ENCODE measurements at regions not wholly inside any gene's neighbourhood (a gene's known extent, or its start where the extent isn't known, plus 50 kb on each side); places are given as distances from the start of the nearest gene placed in this dataset.

DNA sequence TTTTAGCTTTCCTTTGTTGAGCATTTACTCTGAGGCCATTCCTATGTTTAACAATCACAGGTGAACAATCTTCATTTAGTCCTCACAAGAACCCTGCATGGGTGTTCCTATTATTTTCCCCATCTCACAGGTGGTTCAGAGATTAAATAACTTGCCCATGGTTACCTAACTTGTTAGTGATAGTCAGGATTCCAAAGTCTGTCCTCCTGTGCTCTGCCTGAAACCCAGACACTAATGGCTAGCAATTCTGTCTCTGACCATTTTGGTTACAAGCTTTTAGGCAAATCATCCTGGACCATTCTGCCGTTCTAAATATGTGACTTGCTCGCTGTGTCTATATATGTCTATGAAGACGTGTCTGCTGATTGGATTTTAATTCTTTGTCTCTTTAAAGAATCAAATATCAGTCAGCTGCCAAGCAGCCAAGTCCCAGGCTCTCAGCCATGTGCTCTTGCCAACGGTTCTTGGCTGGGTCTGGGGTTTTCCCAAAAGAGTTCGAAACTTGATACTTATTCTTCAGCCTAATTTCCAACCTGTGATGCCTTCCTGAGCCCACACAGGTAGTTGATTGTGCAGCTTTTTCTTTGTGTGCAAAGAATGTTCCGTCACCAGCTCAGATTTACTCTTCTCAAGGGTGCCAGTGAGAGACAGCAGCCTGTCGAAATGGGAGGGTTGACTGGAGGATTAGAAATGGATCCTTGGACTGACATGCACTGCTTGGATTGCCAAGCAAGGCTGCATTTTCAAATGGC lies 121.7 kb downstream of the NREP start:
- Histone ChIP-seq H3K27me3 (peaks cover 0 to 10% (median 0%) of the 10 kb centered on the region in 4 donors), H3K9me3 (peaks cover 0 to 18% (median 15%) of the 10 kb centered on the region in 3 donors), H3K4me1 (peaks cover 0 to 14% (median 7%) of the 10 kb centered on the region in 3 donors), H3K27ac (no peak overlapping the region), H3K4me3 (peak overlapping the region in 1 of 4 donors; percentile 22), H3K36me3 (no peaks in the 10 kb centered on the region)
- DNase-seq = no peak
- intact Hi-C loops (cut with DNase I) = no loop called here
- TF ChIP-seq POLR2A (IDR thresholded peaks at IDR 0.05) = no peak
- TF ChIP-seq, protein P1, sequence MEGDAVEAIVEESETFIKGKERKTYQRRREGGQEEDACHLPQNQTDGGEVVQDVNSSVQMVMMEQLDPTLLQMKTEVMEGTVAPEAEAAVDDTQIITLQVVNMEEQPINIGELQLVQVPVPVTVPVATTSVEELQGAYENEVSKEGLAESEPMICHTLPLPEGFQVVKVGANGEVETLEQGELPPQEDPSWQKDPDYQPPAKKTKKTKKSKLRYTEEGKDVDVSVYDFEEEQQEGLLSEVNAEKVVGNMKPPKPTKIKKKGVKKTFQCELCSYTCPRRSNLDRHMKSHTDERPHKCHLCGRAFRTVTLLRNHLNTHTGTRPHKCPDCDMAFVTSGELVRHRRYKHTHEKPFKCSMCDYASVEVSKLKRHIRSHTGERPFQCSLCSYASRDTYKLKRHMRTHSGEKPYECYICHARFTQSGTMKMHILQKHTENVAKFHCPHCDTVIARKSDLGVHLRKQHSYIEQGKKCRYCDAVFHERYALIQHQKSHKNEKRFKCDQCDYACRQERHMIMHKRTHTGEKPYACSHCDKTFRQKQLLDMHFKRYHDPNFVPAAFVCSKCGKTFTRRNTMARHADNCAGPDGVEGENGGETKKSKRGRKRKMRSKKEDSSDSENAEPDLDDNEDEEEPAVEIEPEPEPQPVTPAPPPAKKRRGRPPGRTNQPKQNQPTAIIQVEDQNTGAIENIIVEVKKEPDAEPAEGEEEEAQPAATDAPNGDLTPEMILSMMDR (IDR thresholded peaks at IDR 0.05) = no peak
- 7 to 18% methylated on average over 6 to 7 of the region's 7 CpGs for WGBS, 2 donors

DNA sequence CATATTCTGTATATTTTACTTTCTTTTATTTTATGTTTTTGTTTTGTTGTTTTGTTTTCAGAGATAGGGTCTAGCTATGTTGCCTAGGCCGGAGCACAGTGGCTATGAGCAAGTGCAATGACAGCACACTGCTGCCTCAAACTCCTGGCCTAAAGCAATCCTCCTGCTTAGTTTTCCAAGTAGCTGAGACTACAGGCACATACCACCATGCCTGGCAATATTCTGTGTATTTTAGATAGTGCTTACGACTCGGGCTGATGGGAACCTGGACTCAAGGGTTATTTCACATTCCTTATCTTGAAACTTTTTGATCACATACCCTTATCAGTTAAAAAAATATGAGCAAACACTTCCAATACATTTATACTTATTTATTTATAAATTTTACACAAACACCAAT lies 119.0 kb upstream of the STARD4 start:
- intact Hi-C loops (cut with DNase I) = no loop called here
- 74 to 100% methylated on average over 3 of the region's 3 CpGs for WGBS, 2 donors
- no peak for DNase-seq
- no peaks in the 10 kb centered on the region for H3K36me3 ChIP-seq
- peaks cover 0 to 14% (median 7%) of the 10 kb centered on the region in 3 donors for H3K4me1 ChIP-seq
- TF ChIP-seq, protein P1 (IDR thresholded peaks at IDR 0.05) = no peak
- no peak for TF ChIP-seq POLR2A (IDR thresholded peaks at IDR 0.05)
- no peaks in the 10 kb centered on the region for H3K27me3 ChIP-seq
- no peak overlapping the region for H3K27ac ChIP-seq
- H3K4me3 ChIP-seq = no peak overlapping the region
- no peaks in the 10 kb centered on the region for H3K9me3 ChIP-seq

DNA sequence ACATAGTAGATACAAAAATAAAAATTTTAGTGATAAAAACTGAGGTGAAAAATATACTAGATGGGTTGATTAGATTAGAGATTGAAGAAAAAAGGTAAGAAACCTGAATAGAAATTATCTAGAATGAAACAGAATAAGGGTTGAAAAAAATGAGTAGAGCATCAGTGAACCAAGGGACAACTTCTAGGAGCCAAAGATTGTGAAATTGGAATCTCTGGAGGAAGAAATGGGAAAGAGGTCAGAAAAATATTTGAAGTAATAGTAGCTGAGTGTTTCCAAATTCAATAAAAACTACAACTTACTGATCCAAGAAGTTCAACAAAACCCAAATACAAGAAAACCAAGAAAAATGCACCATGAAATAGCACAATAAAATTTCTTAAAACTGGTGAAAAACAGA lies 116.6 kb upstream of the STARD4 start:
- H3K27me3 ChIP-seq = no peaks in the 10 kb centered on the region
- intact Hi-C loops (cut with DNase I) = no loop called here
- no peak for DNase-seq
- TF ChIP-seq, protein P1 (IDR thresholded peaks at IDR 0.05) = no peak
- no peak for TF ChIP-seq POLR2A (IDR thresholded peaks at IDR 0.05)
- no peaks in the 10 kb centered on the region for H3K9me3 ChIP-seq
- no peaks in the 10 kb centered on the region for H3K4me1 ChIP-seq
- H3K36me3 ChIP-seq = no peaks in the 10 kb centered on the region
- no peak overlapping the region for H3K27ac ChIP-seq
- no peak overlapping the region for H3K4me3 ChIP-seq

DNA sequence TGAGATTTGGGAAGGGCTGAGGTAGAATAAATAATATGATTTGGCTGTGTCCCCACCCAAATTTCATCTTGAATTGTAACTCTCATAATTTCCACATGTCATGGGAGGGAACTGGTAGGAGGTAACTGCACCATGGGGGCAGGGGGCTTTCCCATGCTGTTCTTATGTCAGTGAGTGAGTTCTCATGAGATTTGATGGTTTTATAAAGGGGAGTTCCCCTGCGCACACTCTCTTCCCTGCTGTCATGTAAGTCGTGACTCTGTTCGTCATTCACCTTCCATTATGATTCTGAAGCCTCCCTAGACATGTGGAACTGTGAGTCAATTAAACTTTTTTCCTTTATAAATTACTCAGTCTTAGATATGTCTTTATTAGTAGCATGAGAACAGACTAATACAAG lies 115.5 kb upstream of the STARD4 start:
- H3K27me3 ChIP-seq = no peaks in the 10 kb centered on the region
- H3K4me3 ChIP-seq = no peak overlapping the region
- H3K36me3 ChIP-seq = no peaks in the 10 kb centered on the region
- H3K27ac ChIP-seq = no peak overlapping the region
- 79 to 85% methylated on average over 3 of the region's 3 CpGs for WGBS, 2 donors
- intact Hi-C loops (cut with DNase I) = no loop called here
- no peaks in the 10 kb centered on the region for H3K4me1 ChIP-seq
- no peak for DNase-seq
- no peaks in the 10 kb centered on the region for H3K9me3 ChIP-seq
- TF ChIP-seq, protein P1 (IDR thresholded peaks at IDR 0.05) = no peak
- TF ChIP-seq POLR2A (IDR thresholded peaks at IDR 0.05) = no peak

DNA sequence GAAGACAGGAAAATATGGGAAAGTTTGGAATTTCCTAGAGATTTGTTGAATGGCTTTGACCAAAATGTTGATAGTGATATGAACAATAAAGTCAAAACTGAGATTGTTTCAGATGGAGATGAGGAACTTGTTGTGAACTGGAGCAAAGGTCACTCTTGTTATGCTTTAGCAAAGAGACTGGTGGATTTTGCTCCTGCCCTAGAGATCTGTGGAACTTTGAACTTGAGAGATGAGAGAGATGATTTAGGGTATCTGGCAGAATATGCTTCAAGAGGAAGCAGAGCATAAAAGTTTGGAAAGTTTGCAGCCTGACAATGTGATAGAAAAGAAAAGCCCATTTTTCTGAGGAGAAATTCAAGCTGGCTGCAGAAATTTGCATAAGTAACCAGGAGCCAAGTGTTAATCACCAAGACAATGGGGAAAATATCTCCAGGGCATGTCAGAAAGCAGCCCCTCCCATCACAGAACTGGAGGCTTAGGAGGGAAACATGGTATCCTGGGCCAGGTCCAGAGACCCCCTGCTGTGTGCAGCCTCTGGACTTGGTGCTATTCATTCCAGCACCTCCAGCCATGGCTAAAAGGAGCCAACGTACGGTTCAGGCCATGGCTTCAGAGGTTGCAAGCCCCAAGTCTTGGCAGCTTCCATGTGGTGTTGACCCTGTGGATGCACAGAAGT lies 114.3 kb upstream of the STARD4 start:
- Histone ChIP-seq H3K4me3 (no peak overlapping the region), H3K9me3 (no peaks in the 10 kb centered on the region), H3K27ac (no peak overlapping the region), H3K27me3 (no peaks in the 10 kb centered on the region), H3K36me3 (no peaks in the 10 kb centered on the region), H3K4me1 (no peaks in the 10 kb centered on the region)
- TF ChIP-seq, protein P1 (IDR thresholded peaks at IDR 0.05) = no peak
- TF ChIP-seq POLR2A (IDR thresholded peaks at IDR 0.05) = no peak
- intact Hi-C loops (cut with DNase I) = no loop called here
- no peak for DNase-seq
- 92 to 100% methylated on average over 2 of the region's 2 CpGs for WGBS, 2 donors
